Liver (tissue), 8 donors: ENCODE measurements at regions not wholly inside any gene's neighbourhood (a gene's known extent, or its start where the extent isn't known, plus 50 kb on each side); places are given as distances from the start of the nearest gene placed in this dataset.

ENCODE experiments used
- DNase-seq: peaks from one replicate; pipeline ENCODE4 v3.0.0-alpha.2; 2017; ENCODE audit warnings: low spot score
- H3K27ac ChIP-seq, 2 donors: one replicate each; pipeline ENCODE4 v1.7.0; 2013; ENCODE audit warnings: inconsistent platforms in 2 of 2, low read length in 2 of 2, control low read depth in 1 of 2, low read depth in 1 of 2, mild to moderate bottlenecking in 1 of 2
- H3K27me3 ChIP-seq, 4 donors: one replicate each; pipeline versions ENCODE4 v1.6.1 to v1.7.0; 2013; ENCODE audit warnings: low read length in 3 of 4, inconsistent platforms in 1 of 4, mild to moderate bottlenecking in 1 of 4, moderate library complexity in 1 of 4; ENCODE audit not compliant: control insufficient read depth in 4 of 4, insufficient read depth in 4 of 4
- H3K36me3 ChIP-seq, 4 donors: one replicate each; pipeline versions ENCODE4 v1.6.1 to v1.7.0; 2013; ENCODE audit warnings: low read length in 3 of 4, mild to moderate bottlenecking in 3 of 4, low read depth in 1 of 4, moderate library complexity in 1 of 4; ENCODE audit not compliant: control insufficient read depth in 4 of 4, insufficient read depth in 3 of 4
- H3K4me1 ChIP-seq, 4 donors: one replicate each; pipeline versions ENCODE4 v1.6.1 to v1.7.0; 2013; ENCODE audit warnings: low read length in 3 of 4, mild to moderate bottlenecking in 3 of 4, moderate library complexity in 1 of 4; ENCODE audit not compliant: control insufficient read depth in 4 of 4, insufficient read depth in 4 of 4
- H3K4me3 ChIP-seq, 3 donors: one replicate each; pipeline versions ENCODE4 v1.6.1 to v1.7.0; 2013; ENCODE audit warnings: low read length in 3 of 3, control low read depth in 1 of 3, low read depth in 1 of 3, mild to moderate bottlenecking in 1 of 3
- H3K9ac ChIP-seq, 2 donors: one replicate each; pipeline ENCODE4 v1.7.0; 2013; ENCODE audit warnings: low read length in 2 of 2, mild to moderate bottlenecking in 2 of 2, moderate library complexity in 2 of 2, control low read depth in 1 of 2, low read depth in 1 of 2
- H3K9me3 ChIP-seq, 4 donors: one replicate each; pipeline versions ENCODE4 v1.6.1 to v1.7.0; 2013; ENCODE audit warnings: low read length in 3 of 4; ENCODE audit not compliant: control insufficient read depth in 4 of 4
- ATF3 ChIP-seq: IDR thresholded peaks from 2 replicates; pipeline ENCODE4 v1.6.1; 2016; ENCODE audit warnings: antibody characterized with exemption
- CTCF ChIP-seq: fragments of 150-350 bp; IDR thresholded peaks from 2 replicates; pipeline ENCODE4 v1.5.1; 2017; ENCODE audit warnings: improper control_type of control experiment, low read depth, low read length; ENCODE audit not compliant: missing input control
- EGR1 ChIP-seq, 2 donors: IDR thresholded peaks; 2 replicates each; pipeline ENCODE4 v1.6.1; 2016 to 2018; ENCODE audit warnings: antibody characterized with exemption in 2 of 2, low read depth in 2 of 2
- FOXA1 ChIP-seq: IDR thresholded peaks from 2 replicates; pipeline ENCODE4 v1.6.1; 2016; ENCODE audit warnings: antibody characterized with exemption
- FOXA2 ChIP-seq: IDR thresholded peaks from 2 replicates; pipeline ENCODE4 v1.6.1; 2016; ENCODE audit warnings: antibody characterized with exemption
- GABPA ChIP-seq, 2 donors: IDR thresholded peaks in 1 of 2; conservative IDR thresholded peaks in 1 of 2; 2 replicates each; pipeline ENCODE4 v1.6.1; 2016; ENCODE audit warnings: antibody characterized with exemption in 2 of 2, mild to moderate bottlenecking in 1 of 2, moderate library complexity in 1 of 2
- HNF4A ChIP-seq, 2 donors: conservative IDR thresholded peaks; 2 replicates each; pipeline ENCODE4 v1.6.1; 2016; ENCODE audit warnings: antibody characterized with exemption in 2 of 2, mild to moderate bottlenecking in 2 of 2
- HNF4G ChIP-seq: IDR thresholded peaks from 2 replicates; pipeline ENCODE4 v1.6.1; 2016; ENCODE audit warnings: antibody characterized with exemption
- MAX ChIP-seq: IDR thresholded peaks from 2 replicates; pipeline ENCODE4 v1.6.1; 2016; ENCODE audit warnings: antibody characterized with exemption
- NR2F2 ChIP-seq: IDR thresholded peaks from 2 replicates; pipeline ENCODE4 v1.6.1; 2016; ENCODE audit warnings: antibody characterized with exemption
- RAD21 ChIP-seq, 2 donors: IDR thresholded peaks; 2 replicates each; pipeline ENCODE4 v1.6.1; 2016; ENCODE audit warnings: antibody characterized with exemption in 2 of 2, mild to moderate bottlenecking in 2 of 2
- RXRA ChIP-seq, 2 donors: IDR thresholded peaks; 2 replicates each; pipeline ENCODE4 v1.6.1; 2017 to 2018; ENCODE audit warnings: antibody characterized with exemption in 2 of 2, mild to moderate bottlenecking in 1 of 2
- SP1 ChIP-seq: IDR thresholded peaks from 2 replicates; pipeline ENCODE4 v1.6.1; 2018; ENCODE audit warnings: antibody characterized with exemption, mild to moderate bottlenecking
- TAF1 ChIP-seq: conservative IDR thresholded peaks from 2 replicates; pipeline ENCODE4 v1.6.1; 2016; ENCODE audit warnings: antibody characterized with exemption, mild to moderate bottlenecking
- YY1 ChIP-seq: IDR thresholded peaks from 2 replicates; pipeline ENCODE4 v1.6.1; 2016; ENCODE audit warnings: antibody characterized with exemption, mild to moderate bottlenecking
- ZBTB33 ChIP-seq: IDR thresholded peaks from 2 replicates; pipeline ENCODE4 v1.6.1; 2016; ENCODE audit warnings: antibody characterized with exemption
- WGBS: extraction: QIAGEN DNeasy Blood & Tissue Kit; methylation state at CpG from one replicate; pipeline ENCODE4 v1.1.7; 2013; 5-methylcytosine and 5-hydroxymethylcytosine counted together
- donor health status: healthy.
- donor health status: healthy.
- donor health status: healthy.
- donor health status: healthy.
- donor health status: healthy.

GRCh38 chr20:39150501-39150900 lies 188.4 kb downstream of the DHX35 start (continued):
- TF ChIP-seq ATF3 (no peak), EGR1 (IDR thresholded peaks at IDR 0.05; ENCODE audit: low read depth in 2 of 2) (no peak), SP1 (no peak)

DNA sequence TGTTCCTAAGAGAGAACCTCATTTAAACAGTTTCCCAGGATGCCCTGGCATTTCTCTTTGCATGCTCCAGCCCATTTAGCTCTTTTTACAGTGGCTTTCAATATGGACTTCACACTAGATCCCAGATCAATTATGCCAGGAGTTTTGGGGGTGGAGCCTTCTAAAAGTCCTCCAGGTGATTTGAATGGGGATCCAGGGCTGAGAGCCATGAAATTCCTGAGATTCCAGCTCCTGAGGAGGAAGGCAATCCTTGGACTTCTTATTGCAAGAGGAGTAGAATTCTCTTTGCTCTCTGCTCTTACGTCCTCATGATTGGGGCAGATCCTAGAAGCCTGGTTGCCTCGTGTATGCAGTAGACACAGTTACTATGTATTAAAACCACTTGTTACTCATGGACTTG lies 184.2 kb downstream of the DHX35 start:
- TF ChIP-seq TAF1 (no peak), GABPA (IDR thresholded peaks at IDR 0.05 in 1 of 2, conservative IDR thresholded peaks at IDR 0.05 in 1 of 2) (no peak), SP1 (no peak), EGR1 (IDR thresholded peaks at IDR 0.05; ENCODE audit: low read depth in 2 of 2) (no peak), RAD21 (IDR thresholded peaks at IDR 0.05) (no peak), FOXA2 (no peak), ATF3 (no peak), NR2F2 (no peak), FOXA1 (no peak), CTCF (no peak), HNF4A (conservative IDR thresholded peaks at IDR 0.05) (no peak), ZBTB33 (no peak), RXRA (IDR thresholded peaks at IDR 0.05) (no peak), MAX (no peak), YY1 (no peak)
- H3K4me3 ChIP-seq, result no peak overlapping the region
- no peaks in the 10 kb centered on the region for H3K36me3 ChIP-seq
- H3K27ac ChIP-seq, result no peak overlapping the region
- WGBS, result 56% methylated on average over 2 of the region's 2 CpGs
- H3K27me3 ChIP-seq, result peaks cover 0 to 4% (median 0%) of the 10 kb centered on the region in 4 donors
- H3K4me1 ChIP-seq, result no peaks in the 10 kb centered on the region
- no peak for DNase-seq
- H3K9ac ChIP-seq, result no peak overlapping the region
- no peaks in the 10 kb centered on the region for H3K9me3 ChIP-seq

- whole genome bisulfite sequencing, result 58% methylated on average over 2 of the region's 2 CpGs
- Histone ChIP-seq H3K36me3 (no peaks in the 10 kb centered on the region), H3K27ac (no peak overlapping the region), H3K4me1 (no peaks in the 10 kb centered on the region), H3K9ac (no peak overlapping the region), H3K9me3 (no peaks in the 10 kb centered on the region), H3K4me3 (no peak overlapping the region), H3K27me3 (peaks cover 0 to 8% (median under 1%) of the 10 kb centered on the region in 4 donors)
- TF ChIP-seq HNF4G, result no peak
- no peak for TF ChIP-seq HNF4A (conservative IDR thresholded peaks at IDR 0.05)
- no peak for DNase-seq
These were observed 183.8 kb downstream of the DHX35 start for GRCh38 chr20:39145921-39146320.
